CD14-positive monocyte (primary cell): ENCODE measurements at regions not wholly inside any gene's neighbourhood (a gene's known extent, or its start where the extent isn't known, plus 50 kb on each side); places are given as distances from the start of the nearest gene placed in this dataset.
A peak's percentile ranks its signal among the peaks of the same experiment; 100 is the strongest.

Experiments used
- DNase-seq, 3 donors: peaks; one replicate each; pipeline ENCODE4 v3.0.0-alpha.2; 2011 to 2022
- H2AFZ ChIP-seq: 2 replicates; pipeline ENCODE4 v1.6.0; 2012; ENCODE audit warnings: mild to moderate bottlenecking, low read depth, low read length, inconsistent platforms; ENCODE audit not compliant: insufficient read depth, poor library complexity, severe bottlenecking
- H3K27ac ChIP-seq, 2 donors: 1 replicate in 1 of 2; 2 replicates in 1 of 2; pipeline ENCODE4 v1.5.1; 2012 to 2013; ENCODE audit warnings: low read length in 2 of 2, control low read depth in 1 of 2, inconsistent platforms in 1 of 2, low read depth in 1 of 2, mild to moderate bottlenecking in 1 of 2
- H3K27me3 ChIP-seq, 2 donors: one replicate each; pipeline versions ENCODE4 v1.6.0 to v1.6.1; 2011 to 2013; ENCODE audit warnings: low read length in 2 of 2; ENCODE audit not compliant: control insufficient read depth in 2 of 2, insufficient read depth in 2 of 2
- H3K36me3 ChIP-seq, 2 donors: replicated peaks in 1 of 2; 1 replicate in 1 of 2; 2 replicates in 1 of 2; pipeline versions ENCODE4 v1.5.1 to v1.6.1; 2012 to 2013; ENCODE audit warnings: low read length in 2 of 2, control low read depth in 1 of 2, inconsistent platforms in 1 of 2, mild to moderate bottlenecking in 1 of 2; ENCODE audit not compliant: insufficient read depth in 2 of 2, control insufficient read depth in 1 of 2
- H3K4me1 ChIP-seq, 2 donors: 1 replicate in 1 of 2; 2 replicates in 1 of 2; pipeline versions ENCODE4 v1.5.1 to v1.6.1; 2012 to 2013; ENCODE audit warnings: low read length in 2 of 2, control low read depth in 1 of 2, inconsistent platforms in 1 of 2, mild to moderate bottlenecking in 1 of 2, moderate library complexity in 1 of 2; ENCODE audit not compliant: insufficient read depth in 2 of 2, control insufficient read depth in 1 of 2
- H3K4me2 ChIP-seq: replicated peaks from 2 replicates; pipeline ENCODE3; 2012; ENCODE audit warnings: low read length, moderate library complexity, mild to moderate bottlenecking; ENCODE audit not compliant: poor library complexity, severe bottlenecking; ENCODE audit errors: extremely low read depth
- H3K4me3 ChIP-seq, 3 experiments: fragments of 200-600 bp in 1 of 3; sonication (generic) in 1 of 3; replicated peaks in 1 of 3; 1 replicate in 2 of 3; 2 replicates in 1 of 3; pipeline ENCODE4 v1.5.1; 2011 to 2013; ENCODE audit warnings: low read length in 3 of 3, mild to moderate bottlenecking in 3 of 3, control low read depth in 2 of 3, low read depth in 2 of 3, inconsistent platforms in 1 of 3, moderate library complexity in 1 of 3
- H3K79me2 ChIP-seq: 2 replicates; pipeline ENCODE4 v1.6.0; 2012; ENCODE audit warnings: mild to moderate bottlenecking, control low read depth, inconsistent platforms, low read length, moderate library complexity; ENCODE audit not compliant: insufficient read depth
- H3K9ac ChIP-seq: 2 replicates; pipeline ENCODE4 v1.6.0; 2017; ENCODE audit warnings: low read length, mild to moderate bottlenecking; ENCODE audit not compliant: insufficient read depth, poor library complexity, severe bottlenecking
- H3K9me3 ChIP-seq, 2 donors: replicated peaks in 1 of 2; 1 replicate in 1 of 2; 2 replicates in 1 of 2; pipeline versions ENCODE4 v1.5.1 to v1.6.1; 2012 to 2013; ENCODE audit warnings: low read length in 2 of 2, control low read depth in 1 of 2; ENCODE audit not compliant: control insufficient read depth in 1 of 2, insufficient read depth in 1 of 2
- H4K20me1 ChIP-seq: 2 replicates; pipeline ENCODE4 v1.6.0; 2012; ENCODE audit warnings: mild to moderate bottlenecking, low read length, control low read depth, moderate library complexity; ENCODE audit not compliant: insufficient read depth
- H3K27ac Mint-ChIP-seq, 7 donors: one replicate each; pipeline ENCODE4 v1.8.0; 2020; ENCODE audit warnings: mild to moderate bottlenecking in 7 of 7, mixed read lengths in 7 of 7, moderate library complexity in 6 of 7, inconsistent platforms in 2 of 7
- H3K27me3 Mint-ChIP-seq, 3 donors: one replicate each; pipeline ENCODE4 v1.8.0; 2021 to 2022; ENCODE audit warnings: low read depth in 3 of 3, mild to moderate bottlenecking in 3 of 3, mixed read lengths in 3 of 3, moderate library complexity in 3 of 3, inconsistent platforms in 1 of 3
- H3K36me3 Mint-ChIP-seq, 2 donors: one replicate each; pipeline ENCODE4 v1.8.0; 2020; ENCODE audit warnings: mixed read lengths in 2 of 2, inconsistent platforms in 1 of 2, mild to moderate bottlenecking in 1 of 2
- H3K4me1 Mint-ChIP-seq: one replicate; pipeline ENCODE4 v1.8.0; 2020; ENCODE audit warnings: mild to moderate bottlenecking, mixed read lengths
- H3K4me3 Mint-ChIP-seq, 2 donors: one replicate each; pipeline ENCODE4 v1.8.0; 2020; ENCODE audit warnings: mild to moderate bottlenecking in 2 of 2, mixed read lengths in 2 of 2, moderate library complexity in 1 of 2
- H3K9me3 Mint-ChIP-seq, 7 donors: one replicate each; pipeline ENCODE4 v1.8.0; 2020 to 2022; ENCODE audit warnings: mixed read lengths in 7 of 7, mild to moderate bottlenecking in 6 of 7, moderate library complexity in 6 of 7, inconsistent platforms in 2 of 7
- CTCF ChIP-seq: fragments of 200-600 bp; IDR thresholded peaks from one replicate; pipeline ENCODE4 v1.8.0; 2022; ENCODE audit warnings: antibody characterized with exemption, mild to moderate bottlenecking
- WGBS: methylation state at CpG from one replicate; pipeline ENCODE4 v1.1.5; 2013; ENCODE audit warnings: missing lambda C conversion rate; ENCODE audit not compliant: insufficient coverage; 5-methylcytosine and 5-hydroxymethylcytosine counted together
- intact Hi-C, 2 donors: fragments of 100-400 bp; cut with micrococcal nuclease; formaldehyde crosslinking; loops; one replicate each; pipeline versions ENCODE4 v1.15.0 to v1.15.1; 2023

GRCh38 chr14:34297786-34298520, 164.1 kb downstream of the SPTSSA start:
- no peaks in the 10 kb centered on the region for H3K4me1 ChIP-seq
- H3K9ac ChIP-seq: no peak overlapping the region
- 100% methylated on average over 1 of the region's 6 CpGs for WGBS
- Mint-ChIP-seq H3K27ac (peak overlapping the region in 1 of 7 donors; percentile 57), H3K4me3 (no peak overlapping the region), H3K36me3 (no peaks in the 10 kb centered on the region), H3K4me1 (no peaks in the 10 kb centered on the region), H3K27me3 (peaks cover 0 to 2% (median 2%) of the 10 kb centered on the region in 3 donors), H3K9me3 (peaks cover 0 to 3% (median 0%) of the 10 kb centered on the region in 7 donors)
- no peak for TF ChIP-seq CTCF
- no peaks in the 10 kb centered on the region for H4K20me1 ChIP-seq
- no peak for DNase-seq
- H3K27me3 ChIP-seq: no peaks in the 10 kb centered on the region
- H3K79me2 ChIP-seq: no peaks in the 10 kb centered on the region
- H2AFZ ChIP-seq: no peak overlapping the region
- H3K27ac ChIP-seq: no peak overlapping the region
- no peak overlapping the region for H3K4me3 ChIP-seq
- H3K9me3 ChIP-seq: no peaks in the 10 kb centered on the region
- no peak overlapping the region for H3K4me2 ChIP-seq
- no peaks in the 10 kb centered on the region for H3K36me3 ChIP-seq
- intact Hi-C loops: no loop called here

GRCh38 chr14:34283590-34283989, 178.4 kb downstream of the SPTSSA start:
- H3K9ac ChIP-seq: no peak overlapping the region
- H3K4me3 ChIP-seq: no peak overlapping the region

More at GRCh38 chr14:34283590-34283989, 178.4 kb downstream of the SPTSSA start:
- intact Hi-C loops: no loop called here
- Histone ChIP-seq H3K36me3 (no peaks in the 10 kb centered on the region), H2AFZ (no peak overlapping the region), H3K4me2 (no peak overlapping the region), H4K20me1 (no peaks in the 10 kb centered on the region), H3K27ac (no peak overlapping the region), H3K4me1 (no peaks in the 10 kb centered on the region), H3K79me2 (no peaks in the 10 kb centered on the region), H3K27me3 (no peaks in the 10 kb centered on the region), H3K9me3 (peaks cover 3 to 8% of the 10 kb centered on the region in 2 donors)
- no peak overlapping the region for H3K4me3 Mint-ChIP-seq
- H3K27ac Mint-ChIP-seq: no peak overlapping the region
- no peaks in the 10 kb centered on the region for H3K4me1 Mint-ChIP-seq
- no peak for DNase-seq
- peaks cover 4 to 5% (median 4%) of the 10 kb centered on the region in 3 donors for H3K27me3 Mint-ChIP-seq
- no peak for TF ChIP-seq CTCF
- H3K9me3 Mint-ChIP-seq: peaks cover 2 to 16% (median 7%) of the 10 kb centered on the region in 7 donors
- H3K36me3 Mint-ChIP-seq: no peaks in the 10 kb centered on the region
